Breast epithelium (tissue), 3 donors: ENCODE measurements at regions not wholly inside any gene's neighbourhood (a gene's known extent, or its start where the extent isn't known, plus 50 kb on each side); places are given as distances from the start of the nearest gene placed in this dataset.

Source experiments
- POLR2AphosphoS5 ChIP-seq, 3 donors: sonication (generic); formaldehyde crosslinking; IDR thresholded peaks; one replicate each; pipeline ENCODE4 v1.6.1; 2017; ENCODE audit warnings: antibody characterized with exemption in 3 of 3
- TF ChIP-seq, protein P1 (sequence below), 3 donors: fragments of 450-650 bp; IDR thresholded peaks; one replicate each; pipeline ENCODE4 v1.5.1; 2016 to 2017; ENCODE audit warnings: antibody characterized with exemption in 3 of 3, mild to moderate bottlenecking in 3 of 3, moderate library complexity in 3 of 3

DNA sequence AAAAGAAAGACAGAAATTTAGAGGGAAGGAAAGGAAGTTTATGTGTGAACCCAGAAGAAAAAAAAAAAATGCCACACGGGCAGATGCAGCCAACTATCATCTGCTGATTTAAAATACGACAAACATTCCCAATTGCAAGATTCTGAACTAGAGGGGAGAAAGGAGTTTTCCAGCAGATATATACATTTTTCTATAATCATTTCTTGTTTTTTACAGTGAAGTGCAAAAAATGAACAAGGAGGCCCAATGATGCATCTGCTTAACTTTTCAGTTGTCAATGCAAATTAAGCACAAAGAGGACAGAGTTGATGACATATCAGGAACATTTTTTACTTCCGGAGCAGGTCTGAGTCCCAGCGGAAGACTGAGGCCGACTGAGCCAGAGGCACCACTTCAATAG, 144.7 kb downstream of the MYCN start:
- TF ChIP-seq, protein P1, sequence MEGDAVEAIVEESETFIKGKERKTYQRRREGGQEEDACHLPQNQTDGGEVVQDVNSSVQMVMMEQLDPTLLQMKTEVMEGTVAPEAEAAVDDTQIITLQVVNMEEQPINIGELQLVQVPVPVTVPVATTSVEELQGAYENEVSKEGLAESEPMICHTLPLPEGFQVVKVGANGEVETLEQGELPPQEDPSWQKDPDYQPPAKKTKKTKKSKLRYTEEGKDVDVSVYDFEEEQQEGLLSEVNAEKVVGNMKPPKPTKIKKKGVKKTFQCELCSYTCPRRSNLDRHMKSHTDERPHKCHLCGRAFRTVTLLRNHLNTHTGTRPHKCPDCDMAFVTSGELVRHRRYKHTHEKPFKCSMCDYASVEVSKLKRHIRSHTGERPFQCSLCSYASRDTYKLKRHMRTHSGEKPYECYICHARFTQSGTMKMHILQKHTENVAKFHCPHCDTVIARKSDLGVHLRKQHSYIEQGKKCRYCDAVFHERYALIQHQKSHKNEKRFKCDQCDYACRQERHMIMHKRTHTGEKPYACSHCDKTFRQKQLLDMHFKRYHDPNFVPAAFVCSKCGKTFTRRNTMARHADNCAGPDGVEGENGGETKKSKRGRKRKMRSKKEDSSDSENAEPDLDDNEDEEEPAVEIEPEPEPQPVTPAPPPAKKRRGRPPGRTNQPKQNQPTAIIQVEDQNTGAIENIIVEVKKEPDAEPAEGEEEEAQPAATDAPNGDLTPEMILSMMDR (IDR thresholded peaks at IDR 0.05) = no peak
- TF ChIP-seq POLR2AphosphoS5 (IDR thresholded peaks at IDR 0.05) = no peak
